ENCODE measurements at regions not wholly inside any gene's neighbourhood (a gene's known extent, or its start where the extent isn't known, plus 50 kb on each side); places are given as distances from the start of the nearest gene placed in this dataset.
"Not testable (repeated sequence)": the region's sequence is repeated elsewhere in the genome, so short reads cannot be mapped to it uniquely, and the experiment has no call there.

DNA sequence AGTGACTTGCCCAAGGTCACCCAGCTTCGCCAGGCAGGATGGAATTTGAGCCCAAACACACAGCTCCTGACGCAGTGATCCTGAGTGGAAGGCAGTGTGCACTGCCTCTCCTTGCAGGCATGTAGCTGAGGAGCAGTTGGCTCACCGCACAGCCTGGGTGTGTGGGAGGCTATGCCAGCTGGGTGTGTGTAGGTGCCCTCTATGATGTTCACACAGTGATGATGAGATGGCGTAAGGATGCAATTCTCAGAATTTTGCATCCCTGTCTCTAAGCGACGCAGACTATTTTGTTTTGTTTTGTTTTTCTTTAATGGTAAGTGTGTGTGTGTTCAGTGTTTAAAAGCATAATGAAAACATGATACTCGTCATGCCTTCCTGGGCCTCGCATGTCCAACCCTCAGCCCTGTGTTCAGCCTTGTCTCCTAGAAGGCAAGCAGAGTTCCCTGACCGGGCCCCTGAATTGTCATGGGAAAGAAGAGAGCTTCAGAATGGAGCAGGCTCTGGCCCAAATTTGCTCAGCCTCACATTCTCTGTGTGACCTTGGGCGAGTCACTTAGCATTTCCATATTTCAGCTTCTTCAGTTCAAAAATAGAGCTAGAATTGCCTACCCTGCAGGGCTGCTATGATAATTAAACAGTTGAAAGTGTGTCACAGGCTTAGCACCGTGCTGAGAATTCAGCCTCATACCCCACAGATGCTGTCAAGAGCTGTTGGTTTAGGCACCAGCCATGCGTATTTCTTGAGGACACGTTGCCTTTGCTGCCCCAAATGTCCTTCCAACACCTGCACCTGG is 603.6 kb upstream of the RAB6C start:
- DNase-seq (ENCODE audit: low spot score) = no peak

DNA sequence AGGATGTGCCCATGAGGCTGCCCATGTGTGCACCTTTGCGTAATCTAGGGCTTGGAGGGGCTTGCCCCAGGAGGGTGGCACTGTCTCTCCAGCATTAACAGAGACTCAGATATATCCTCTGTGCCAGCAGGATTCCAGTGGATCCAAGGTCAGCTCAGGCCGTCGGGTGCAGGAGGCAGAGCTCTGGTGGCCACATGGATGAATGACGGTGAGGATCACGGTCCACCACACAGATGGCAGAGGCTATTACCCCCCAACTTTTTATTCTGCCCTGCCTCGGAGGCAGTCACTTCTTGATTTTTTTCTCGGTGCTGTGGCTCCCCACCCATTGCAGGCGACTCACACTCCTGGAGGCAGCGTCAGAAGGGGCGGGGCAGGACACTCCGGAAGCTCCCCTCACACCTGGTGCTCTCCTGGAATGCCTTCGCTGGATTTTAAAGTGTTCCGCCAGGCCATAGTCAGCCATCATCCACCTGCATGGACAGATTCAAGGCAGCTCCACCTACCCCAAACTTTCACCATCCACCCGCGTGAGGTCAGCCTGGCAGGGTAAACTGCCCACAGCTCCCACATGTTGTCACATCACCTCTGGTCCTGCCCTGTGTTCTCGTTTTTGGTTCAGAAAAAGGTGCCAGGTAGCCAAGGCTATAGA is 602.9 kb upstream of the RAB6C start:
- no peak for DNase-seq (ENCODE audit: low spot score)

DNA sequence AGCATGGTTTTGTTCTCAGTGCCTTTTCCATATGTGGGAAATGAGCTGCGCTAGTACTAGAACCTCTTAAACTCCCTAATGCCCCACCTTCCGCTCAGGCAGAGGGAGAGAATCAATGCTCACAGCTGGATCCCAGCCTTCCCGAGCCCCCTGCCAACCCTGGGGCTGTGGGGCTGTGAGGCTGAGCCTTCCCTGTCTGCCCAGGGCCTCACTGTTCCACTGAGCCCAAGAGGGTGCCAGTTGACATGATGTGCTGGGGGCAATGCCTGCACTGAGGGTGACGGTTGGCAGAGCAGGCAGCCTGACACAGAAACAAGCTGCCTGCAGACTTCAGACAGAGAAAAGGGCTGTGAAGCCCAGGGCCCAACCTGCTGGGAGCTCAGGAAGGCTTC is 602.4 kb upstream of the RAB6C start:
- no peak for DNase-seq (ENCODE audit: low spot score)

DNA sequence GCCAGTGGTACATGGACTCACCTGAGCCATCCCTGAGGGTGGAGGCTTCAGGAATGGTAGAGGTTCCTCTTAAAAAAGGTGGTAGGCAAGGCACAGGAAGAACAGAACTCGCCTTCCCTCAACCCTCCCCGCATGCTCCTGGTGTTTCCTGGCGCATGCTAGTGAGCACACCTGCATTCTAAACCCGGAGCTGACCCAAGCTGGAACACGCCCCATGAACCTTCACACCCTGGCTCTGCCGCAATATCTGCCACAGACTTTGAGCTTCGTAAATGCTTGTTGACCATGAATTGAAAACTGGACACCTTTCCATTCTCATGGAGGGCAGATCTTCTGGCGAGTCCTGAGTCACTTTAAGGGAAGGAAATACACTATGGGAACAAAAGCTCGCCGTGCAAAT is 601.3 kb upstream of the RAB6C start:
- no peak for DNase-seq (ENCODE audit: low spot score)

DNA sequence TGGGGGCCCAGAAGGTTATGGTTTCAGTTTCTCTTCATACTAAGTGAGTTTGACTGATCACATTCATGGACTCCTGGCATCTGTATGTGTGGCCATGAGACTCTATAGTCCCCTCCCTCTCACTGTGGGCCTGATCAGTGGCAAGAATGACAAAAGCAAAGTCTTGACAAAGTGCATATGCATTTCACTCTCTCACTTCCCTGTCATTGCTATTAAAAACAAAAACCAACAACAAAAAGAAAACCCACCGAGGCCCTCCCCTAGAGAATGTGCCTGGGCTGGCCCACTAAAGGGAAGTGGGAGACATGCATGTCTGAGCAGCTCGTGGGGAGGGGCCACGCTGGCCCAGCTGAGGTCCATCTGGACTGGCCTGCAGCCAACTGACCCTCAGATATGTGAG is 600.1 kb upstream of the RAB6C start:
- DNase-seq (ENCODE audit: low spot score) = no peak

DNA sequence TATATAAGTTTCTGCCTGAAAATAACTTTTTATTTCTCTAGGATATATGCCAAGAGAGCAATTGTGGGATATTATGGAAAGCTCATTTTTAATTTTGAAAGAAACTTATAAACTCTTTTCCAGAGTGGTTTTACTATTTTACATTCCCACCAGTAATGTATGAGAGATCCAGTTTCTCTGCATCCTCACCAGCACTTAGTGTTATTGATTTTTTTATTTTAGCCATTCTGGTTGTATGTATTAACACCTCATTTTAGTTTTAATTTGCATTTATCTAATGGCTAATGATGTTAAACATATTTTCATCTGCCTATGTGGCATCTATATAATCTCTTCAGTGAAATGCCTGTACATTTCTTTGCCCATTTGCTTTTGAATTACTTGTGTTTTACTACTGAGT is 597.7 kb upstream of the RAB6C start:
- no peak for DNase-seq (ENCODE audit: low spot score)

DNA sequence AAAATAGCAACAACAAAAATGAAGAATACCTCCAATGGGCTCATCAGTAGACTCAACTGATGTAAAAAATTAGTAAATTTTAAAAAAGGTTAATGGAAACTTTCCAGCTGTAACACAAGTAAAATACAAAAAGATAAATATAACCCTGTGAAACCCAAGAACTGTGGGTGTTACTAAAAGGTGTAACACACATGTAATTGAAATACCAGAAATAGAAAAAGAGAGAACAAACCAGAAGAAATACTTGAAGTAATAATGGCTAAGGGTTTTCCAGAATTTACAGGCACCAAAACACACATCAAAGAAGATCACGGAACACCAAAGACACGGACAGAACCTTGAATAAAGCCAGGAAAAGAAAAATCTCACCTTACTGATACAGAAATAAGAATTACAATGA is 590.6 kb upstream of the RAB6C start:
- no peak for DNase-seq (ENCODE audit: low spot score)

DNA sequence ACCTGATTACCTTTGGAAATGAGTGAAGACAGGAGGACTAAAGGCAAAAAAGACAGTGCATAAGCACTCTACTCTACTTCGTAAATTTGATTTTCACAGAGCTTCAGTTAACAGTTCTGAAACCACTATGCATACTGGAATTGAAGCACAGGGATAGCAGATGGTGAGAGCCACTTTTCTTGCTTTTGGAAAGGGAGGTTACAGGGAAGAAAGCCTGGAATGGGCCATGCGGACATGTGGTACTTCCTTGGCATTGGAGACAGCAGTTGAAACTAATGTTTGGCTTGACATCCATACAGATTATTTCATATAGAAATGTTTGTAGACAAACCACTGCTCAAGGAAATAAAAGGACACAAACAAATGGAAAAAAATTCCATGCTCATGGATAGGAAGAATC is 585.6 kb upstream of the RAB6C start:
- no peak for DNase-seq (ENCODE audit: low spot score)

DNA sequence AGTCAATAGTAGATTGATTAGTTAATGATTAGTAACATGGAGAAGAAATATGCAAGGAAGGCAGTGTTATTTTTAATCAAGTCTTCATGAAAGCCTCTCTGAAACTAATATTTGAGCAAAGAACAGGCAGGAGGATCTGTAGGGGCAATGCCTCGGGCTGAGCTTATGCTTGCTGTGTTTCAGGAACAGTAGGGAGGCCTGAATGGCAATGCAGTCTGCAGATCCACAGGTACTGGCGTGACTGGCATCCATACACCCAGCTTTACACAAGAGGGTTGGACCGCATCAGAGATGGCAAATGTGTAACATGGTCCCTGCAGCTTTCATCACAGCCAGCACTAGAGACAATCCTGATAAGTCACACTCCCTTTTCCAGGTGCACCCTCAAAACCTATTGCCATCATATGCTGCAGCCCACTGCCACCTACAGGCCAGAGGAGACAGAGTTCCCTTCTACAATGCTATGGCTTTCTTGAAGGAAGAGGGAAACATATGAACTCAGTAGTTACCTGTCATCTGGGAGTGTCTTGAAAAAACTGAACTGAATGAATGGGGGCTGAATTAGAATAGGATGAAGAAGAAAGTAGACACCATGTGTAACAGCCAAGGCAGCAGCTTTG is 582.4 kb upstream of the RAB6C start:
- DNase-seq (ENCODE audit: low spot score) = peak; percentile 10

DNA sequence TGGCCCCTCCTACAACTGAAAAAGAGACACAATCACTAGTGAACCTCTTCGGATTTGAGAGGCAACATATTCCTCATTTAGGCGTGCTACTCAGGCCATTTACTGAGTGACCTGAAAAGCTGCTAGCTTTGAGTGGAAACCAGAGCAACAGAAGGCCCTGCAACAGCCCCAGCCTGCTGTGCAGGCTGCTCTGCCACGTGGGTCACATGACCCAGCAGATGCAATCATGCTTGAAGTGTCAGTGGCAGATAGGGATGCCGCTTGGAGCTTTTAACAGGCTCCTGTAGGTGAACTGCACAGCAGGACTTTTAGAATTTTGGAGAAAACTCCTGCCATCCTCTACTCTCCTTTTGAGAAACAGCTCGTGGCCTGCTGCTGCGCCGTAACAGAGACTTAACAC is 578.6 kb upstream of the RAB6C start:
- DNase-seq (ENCODE audit: low spot score) = no peak

DNA sequence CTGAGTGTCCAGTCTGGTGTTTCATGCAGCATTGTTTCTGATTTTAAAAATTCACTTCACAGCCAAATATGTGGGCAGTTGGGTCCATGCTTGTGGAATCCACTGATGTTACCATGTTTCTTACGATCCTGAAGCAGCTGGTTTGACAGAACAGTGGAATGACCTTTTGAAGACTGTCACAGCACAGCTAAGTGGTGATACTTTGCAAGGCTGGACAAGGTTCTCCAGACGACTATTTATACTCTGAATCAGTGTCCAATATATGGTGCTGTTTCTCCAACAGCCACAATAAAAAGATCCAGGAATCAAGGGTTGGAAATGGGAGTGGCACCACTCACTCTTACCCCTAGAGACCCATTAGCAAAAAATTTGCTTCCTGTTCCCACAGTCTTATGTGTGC is 577.4 kb upstream of the RAB6C start:
- DNase-seq (ENCODE audit: low spot score) = no peak

DNA sequence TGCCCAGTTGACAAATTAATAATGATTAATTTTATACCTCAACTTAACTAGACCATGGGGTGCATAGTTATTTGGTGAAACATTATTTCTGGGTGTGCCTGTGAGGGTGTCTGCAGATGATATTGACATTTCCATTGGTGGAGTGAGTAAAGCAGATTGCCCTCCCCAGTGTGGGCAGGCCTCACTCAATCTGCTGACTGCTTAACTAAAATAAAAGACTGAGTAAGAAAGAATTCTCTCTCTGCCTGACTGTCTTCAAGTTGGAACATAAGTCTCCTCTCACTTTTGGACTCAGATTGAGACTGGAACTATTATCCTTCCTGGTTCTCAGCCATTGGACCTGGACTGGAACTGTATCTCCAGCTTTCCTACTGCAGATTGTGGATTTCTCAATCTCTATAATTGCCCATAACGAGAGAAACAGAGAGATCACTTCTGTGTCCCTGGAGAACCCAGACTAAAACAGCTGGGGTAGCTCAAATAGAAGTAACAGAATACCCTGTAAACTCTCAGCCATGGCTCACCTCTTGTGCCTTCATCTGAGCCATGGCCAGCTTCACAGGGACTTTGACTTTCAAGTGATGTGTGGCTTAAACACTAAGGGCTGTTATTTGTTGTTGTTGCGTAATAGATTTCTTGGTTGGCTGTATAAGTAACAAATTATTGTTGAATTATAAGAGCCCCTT is 575.3 kb upstream of the RAB6C start:
- DNase-seq (ENCODE audit: low spot score) = no peak

DNA sequence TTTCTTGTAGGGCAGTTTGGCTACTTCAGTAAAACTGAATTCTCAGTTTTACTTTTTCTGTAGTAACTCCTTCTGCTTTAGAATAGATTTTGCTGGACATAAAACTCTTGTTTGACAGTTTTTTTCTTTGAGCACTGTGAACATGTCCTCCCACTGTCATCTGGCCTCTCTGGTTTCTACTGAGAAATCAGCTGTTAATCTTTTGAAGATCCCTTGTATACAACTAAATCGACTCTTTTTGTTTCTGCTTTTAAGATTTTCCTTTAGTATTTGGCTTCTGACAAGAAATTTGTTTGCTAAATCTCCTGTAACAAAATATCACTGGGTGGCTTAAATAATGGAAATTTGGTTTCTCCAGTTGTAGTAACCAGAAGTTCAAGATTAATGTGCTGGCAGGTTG is 570.9 kb upstream of the RAB6C start:
- no peak for DNase-seq (ENCODE audit: low spot score)

DNA sequence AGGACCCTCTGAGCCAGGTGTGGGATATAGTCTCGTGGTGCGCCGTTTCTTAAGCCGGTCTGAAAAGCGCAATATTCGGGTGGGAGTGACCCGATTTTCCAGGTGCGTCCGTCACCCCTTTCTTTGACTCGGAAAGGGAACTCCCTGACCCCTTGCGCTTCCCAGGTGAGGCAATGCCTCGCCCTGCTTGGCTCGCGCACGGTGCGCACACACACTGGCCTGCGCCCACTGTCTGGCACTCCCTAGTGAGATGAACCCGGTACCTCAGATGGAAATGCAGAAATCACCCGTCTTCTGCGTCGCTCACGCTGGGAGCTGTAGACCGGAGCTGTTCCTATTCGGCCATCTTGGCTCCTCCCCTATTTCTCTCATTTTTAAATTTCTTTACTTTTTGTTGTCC is 562.4 kb upstream of the RAB6C start:
- not testable (repeated sequence) for DNase-seq (ENCODE audit: low spot score)

DNA sequence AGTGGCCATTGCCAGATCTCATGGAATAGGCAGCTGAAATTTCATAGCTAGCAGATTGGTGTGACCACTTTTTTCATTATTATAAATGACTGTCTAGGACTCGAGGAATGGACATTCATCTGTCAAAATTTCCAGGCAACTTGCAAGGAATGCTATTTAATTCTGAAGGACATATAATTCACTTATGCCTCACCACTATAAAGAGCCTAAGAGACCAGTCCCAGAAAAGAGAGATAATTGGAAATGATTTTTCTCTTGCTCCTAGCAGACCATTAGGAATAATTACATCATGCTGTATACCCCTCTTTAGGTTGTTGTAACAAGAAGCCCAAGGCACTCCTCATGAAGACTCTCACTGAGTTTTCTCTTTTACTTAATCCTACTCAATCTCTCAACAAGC is 557.4 kb upstream of the RAB6C start:
- no peak for DNase-seq (ENCODE audit: low spot score)

DNA sequence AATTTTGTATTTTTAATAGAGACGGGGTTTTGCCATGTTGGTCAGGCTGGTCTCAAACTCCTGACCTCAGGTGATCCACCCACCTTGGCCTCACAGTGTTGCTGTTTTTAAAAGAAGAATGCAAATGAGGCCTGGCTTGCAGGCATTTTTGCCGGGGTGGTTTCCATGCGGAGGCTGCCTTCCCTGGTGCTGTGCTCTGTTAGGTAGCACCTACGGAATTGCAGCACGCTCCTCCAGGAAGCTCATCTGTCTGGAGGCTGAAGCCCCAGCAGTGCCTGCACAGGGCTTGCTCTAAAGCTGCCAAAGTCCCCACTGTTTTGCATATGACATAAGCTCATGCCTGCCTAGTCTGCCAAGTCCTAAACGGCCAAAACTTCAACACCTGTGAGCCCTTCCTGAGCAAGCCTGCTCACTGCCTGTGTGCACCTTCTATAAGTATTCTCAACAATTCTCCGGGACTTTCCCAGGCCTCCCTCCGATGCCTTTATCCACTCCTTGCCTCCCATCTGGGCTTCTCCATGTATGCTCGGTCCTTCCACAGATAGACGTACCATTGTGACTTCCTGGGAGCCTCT is 551.3 kb upstream of the RAB6C start:
- no peak for DNase-seq (ENCODE audit: low spot score)

DNA sequence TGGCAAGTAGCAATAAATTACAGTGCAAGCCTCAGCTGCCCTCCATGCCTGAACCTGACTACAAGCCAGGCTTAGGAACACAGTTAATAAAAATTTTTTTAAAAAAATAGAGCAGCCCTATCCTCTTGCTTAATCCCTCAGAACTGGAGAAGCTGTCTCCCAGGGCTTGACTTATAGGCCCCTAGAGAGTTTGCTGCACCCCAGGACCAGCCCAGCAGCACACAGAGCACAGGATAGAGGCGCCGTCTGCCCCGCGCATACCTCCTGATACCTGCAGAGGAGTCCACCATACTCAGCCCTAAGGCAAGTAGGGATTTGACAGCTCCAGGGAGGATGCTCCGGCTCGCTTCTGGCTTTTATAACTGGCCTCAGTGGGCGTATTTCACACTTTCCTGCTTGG is 548.6 kb upstream of the RAB6C start:
- no peak for DNase-seq (ENCODE audit: low spot score)

DNA sequence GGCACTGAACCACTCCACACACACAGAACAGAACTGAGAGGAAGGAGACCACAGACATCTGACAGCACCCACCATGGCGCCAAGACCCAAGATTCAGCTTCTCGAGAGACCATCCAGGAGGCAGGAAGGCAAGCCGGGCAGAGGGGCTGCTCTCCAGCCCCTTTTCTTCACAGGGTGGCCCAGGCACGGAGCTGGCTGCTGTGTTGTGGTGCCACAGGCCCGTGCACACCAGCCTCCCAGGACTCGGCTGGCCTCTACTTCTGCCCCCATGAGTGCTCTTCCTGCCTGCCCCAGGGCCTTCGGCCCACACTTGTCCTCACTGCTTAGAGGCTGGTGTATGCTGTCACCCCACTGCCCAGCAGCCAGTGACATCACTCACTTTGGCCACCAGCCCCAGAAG is 547.6 kb upstream of the RAB6C start:
- no peak for DNase-seq (ENCODE audit: low spot score)

DNA sequence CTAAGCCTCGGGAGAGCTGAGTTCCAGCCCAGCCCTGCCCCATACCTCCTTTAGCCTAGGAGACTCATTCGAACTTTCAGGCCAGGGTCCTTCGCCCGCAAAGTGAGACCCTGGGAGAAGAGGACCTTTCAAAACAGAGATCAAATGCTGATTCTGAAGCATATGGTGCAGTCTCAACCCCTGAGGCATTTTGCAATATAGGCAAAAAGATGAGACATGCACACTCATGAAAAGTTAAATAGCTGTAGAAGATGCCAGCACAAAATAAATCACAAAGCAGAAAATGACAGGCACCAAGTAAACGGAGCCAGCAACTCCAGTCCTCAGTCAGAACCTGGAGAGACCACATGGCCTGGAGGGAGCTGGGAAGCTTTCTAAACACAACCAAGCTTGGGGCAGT is 542.7 kb upstream of the RAB6C start:
- DNase-seq (ENCODE audit: low spot score) = no peak

DNA sequence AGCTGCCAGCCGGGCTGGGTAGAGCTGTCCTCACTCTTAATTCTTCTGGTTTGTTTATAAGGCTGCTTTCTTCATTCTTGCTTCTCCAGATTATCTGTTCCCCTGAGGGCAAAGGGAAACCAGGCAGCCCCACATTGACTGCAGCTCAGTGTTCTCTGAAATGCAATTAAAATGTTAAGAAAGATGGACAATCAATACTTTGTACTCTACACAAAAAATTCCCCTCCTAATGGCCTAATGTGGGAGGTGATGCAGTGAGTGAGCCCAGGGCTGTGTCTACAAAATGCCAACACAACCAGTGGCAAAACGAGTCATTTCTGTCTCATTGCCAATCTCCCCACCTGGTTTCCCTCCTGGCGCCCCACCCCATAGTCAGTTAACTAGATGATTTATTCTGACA is 541.7 kb upstream of the RAB6C start:
- no peak for DNase-seq (ENCODE audit: low spot score)

DNA sequence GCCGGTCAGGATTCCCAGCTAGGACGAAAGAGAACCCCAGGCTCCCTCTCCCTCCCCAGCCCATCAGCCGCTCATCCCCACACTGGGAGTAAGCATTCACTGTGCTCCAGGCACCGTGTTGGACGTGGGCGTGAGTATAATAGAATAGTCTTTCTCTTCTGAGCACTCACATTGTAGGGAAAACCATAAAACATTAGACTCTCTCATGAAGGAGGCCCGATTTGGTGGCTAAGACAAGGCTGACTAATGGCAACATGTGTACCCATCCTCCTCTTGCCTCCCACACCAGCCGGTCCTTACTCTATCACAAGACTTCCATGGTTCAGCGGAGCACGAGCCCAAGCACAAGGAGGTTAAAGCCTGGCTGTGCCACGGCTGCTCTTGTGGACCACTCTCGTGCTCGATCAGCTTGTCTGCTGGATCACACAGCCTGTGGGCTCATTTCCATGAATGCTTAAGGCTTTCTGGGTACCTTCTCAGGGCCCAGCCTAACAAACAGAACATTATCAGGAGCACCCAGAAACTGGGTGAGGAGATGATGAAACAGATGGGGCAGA is 540.9 kb upstream of the RAB6C start:
- no peak for DNase-seq (ENCODE audit: low spot score)

Data from activated CD4-positive, alpha-beta T cell treated with anti-CD3 and anti-CD28 coated beads, Interleukin-2, Interleukin-4, amounts not matched to agents 100 ng/mL and 50 ng/mL, durations not matched to agents 16 hours and 8 hours (primary cell).